SH-SY5Y (cell line): ENCODE measurements at regions not wholly inside any gene's neighbourhood (a gene's known extent, or its start where the extent isn't known, plus 50 kb on each side); places are given as distances from the start of the nearest gene placed in this dataset.

Source experiments
- GATA2 ChIP-seq: IDR thresholded peaks from 2 replicates; pipeline ENCODE4 v1.6.1; 2011; ENCODE audit warnings: mild to moderate bottlenecking, low read depth, low read length
- GATA3 ChIP-seq: IDR thresholded peaks from 2 replicates; pipeline ENCODE4 v1.6.1; 2011; ENCODE audit warnings: low read depth, mild to moderate bottlenecking, low read length, moderate library complexity

GRCh38 chr11:82250047-82250446 lies 483.6 kb downstream of the FAM181B start:
- TF ChIP-seq GATA3 (no peak), GATA2 (no peak)
